A673 (cell line): ENCODE measurements at regions not wholly inside any gene's neighbourhood (a gene's known extent, or its start where the extent isn't known, plus 50 kb on each side); places are given as distances from the start of the nearest gene placed in this dataset.

Experiments used
- BruUV-seq: library from RNA; stranded (reverse); fragments of 400-500 nt; replicated peaks from 2 replicates; lab custom pipeline; 2021; lab: Mats Ljungman, UMichigan
- CTCF ChIA-PET: fragments of 300-600 bp; sonication (Branson Sonifier 250); formaldehyde crosslinking; loops from one replicate; lab custom pipeline; 2022; ENCODE audit warnings: antibody characterized with exemption; lab: Charles Lee
- POLR2A ChIA-PET: fragments of 300-600 bp; sonication (Branson Sonifier 250); formaldehyde crosslinking; loops from one replicate; lab custom pipeline; 2022; ENCODE audit warnings: antibody characterized with exemption; ENCODE audit not compliant: low non-redundant PET; lab: Charles Lee
- DNase-seq: peaks from one replicate; pipeline ENCODE4 v3.0.0-alpha.2; 2015; ENCODE audit warnings: low spot score
- H3K27ac ChIP-seq: fragments of 200-600 bp; sonication (generic); 2 replicates; pipeline ENCODE4 v1.5.1; 2016; ENCODE audit warnings: mixed run types, low read depth, mild to moderate bottlenecking, mixed read lengths, antibody characterized with exemption, low read length; ENCODE audit not compliant: poor library complexity, severe bottlenecking
- H3K27me3 ChIP-seq: fragments of 200-600 bp; sonication (generic); replicated peaks from 2 replicates; pipeline ENCODE4 v1.6.1; 2017; ENCODE audit warnings: mixed run types, low read depth, mild to moderate bottlenecking, mixed read lengths, antibody characterized with exemption, low read length; ENCODE audit not compliant: insufficient read depth, poor library complexity
- H3K36me3 ChIP-seq: fragments of 200-600 bp; sonication (generic); 2 replicates; pipeline ENCODE4 v1.6.1; 2016; ENCODE audit warnings: mixed run types, mild to moderate bottlenecking, mixed read lengths, antibody characterized with exemption, low read length; ENCODE audit not compliant: insufficient read depth, poor library complexity, severe bottlenecking
- H3K4me1 ChIP-seq: fragments of 200-600 bp; sonication (generic); 2 replicates; pipeline ENCODE4 v1.6.1; 2017; ENCODE audit warnings: mixed run types, mild to moderate bottlenecking, mixed read lengths, antibody characterized with exemption, low read length; ENCODE audit not compliant: insufficient read depth, poor library complexity, severe bottlenecking
- H3K4me3 ChIP-seq: fragments of 200-600 bp; sonication (generic); 2 replicates; pipeline ENCODE4 v1.5.1; 2016; ENCODE audit warnings: low read depth, mixed run types, mild to moderate bottlenecking, mixed read lengths, low read length; ENCODE audit not compliant: poor library complexity, severe bottlenecking
- H3K9me3 ChIP-seq: fragments of 200-600 bp; sonication (generic); 2 replicates; pipeline ENCODE4 v1.6.1; 2016; ENCODE audit warnings: mixed run types, low read depth, mild to moderate bottlenecking, mixed read lengths, antibody characterized with exemption, low read length; ENCODE audit not compliant: poor library complexity, severe bottlenecking
- EZH2 ChIP-seq: fragments of 200-600 bp; sonication (generic); IDR thresholded peaks from 2 replicates; pipeline ENCODE4 v1.6.1; 2017; ENCODE audit warnings: borderline replicate concordance, low read depth, mild to moderate bottlenecking, mixed read lengths, antibody characterized with exemption, low read length; ENCODE audit not compliant: poor library complexity, severe bottlenecking
- intact Hi-C: fragments of 100-400 bp; cut with micrococcal nuclease; formaldehyde crosslinking; loops from one replicate; pipeline ENCODE4 v1.10.0; 2022; ENCODE audit not compliant: unreplicated experiment
- TF ChIP-seq, protein P1 (sequence below): fragments of 300-800, 200-600 bp; sonication (generic); conservative IDR thresholded peaks from 2 replicates; pipeline ENCODE4 v1.5.1; 2017; ENCODE audit warnings: low read depth, mild to moderate bottlenecking, antibody characterized with exemption, low read length, moderate library complexity, mixed read lengths

DNA sequence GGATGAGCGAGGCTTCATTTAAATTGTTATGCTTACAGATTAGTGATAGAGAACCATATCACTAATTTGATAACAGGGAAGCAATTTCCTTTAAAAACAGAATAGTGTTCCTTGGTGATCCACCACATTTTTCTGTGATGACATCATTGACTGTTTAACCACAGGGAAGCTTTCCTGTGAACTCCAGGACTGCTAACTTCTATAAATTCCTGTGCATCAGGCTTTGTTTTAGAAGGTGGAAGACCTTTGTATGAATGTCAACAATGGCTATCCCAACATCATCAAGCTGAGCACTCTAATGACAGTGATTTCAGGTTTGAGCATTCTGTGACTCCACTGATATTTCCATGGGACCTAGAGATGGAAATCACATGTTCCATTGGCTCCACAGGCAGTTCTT, 177.1 kb downstream of the RMST start:
- no peak for DNase-seq
- Histone ChIP-seq H3K27ac (no peak overlapping the region), H3K4me1 (no peaks in the 10 kb centered on the region), H3K4me3 (no peak overlapping the region), H3K9me3 (no peaks in the 10 kb centered on the region), H3K27me3 (peaks cover 20% of the 10 kb centered on the region), H3K36me3 (no peaks in the 10 kb centered on the region)
- BruUV-seq: no TSS peak
- ChIA-PET POLR2A (no interaction called here), CTCF (no interaction called here)
- intact Hi-C loops: no loop called here
- TF ChIP-seq EZH2: no peak

GRCh38 chr12:97640826-97641225, 178.2 kb downstream of the RMST start:
- H3K36me3 ChIP-seq: no peaks in the 10 kb centered on the region
- intact Hi-C loops: no loop called here
- DNase-seq: no peak
- no peaks in the 10 kb centered on the region for H3K9me3 ChIP-seq
- no peaks in the 10 kb centered on the region for H3K4me1 ChIP-seq
- no peak overlapping the region for H3K4me3 ChIP-seq
- ChIA-PET CTCF (no interaction called here), POLR2A (no interaction called here)
- H3K27ac ChIP-seq: no peak overlapping the region
- no TSS peak for BruUV-seq
- peaks cover 20% of the 10 kb centered on the region for H3K27me3 ChIP-seq
- no peak for TF ChIP-seq EZH2
- TF ChIP-seq, protein P1, sequence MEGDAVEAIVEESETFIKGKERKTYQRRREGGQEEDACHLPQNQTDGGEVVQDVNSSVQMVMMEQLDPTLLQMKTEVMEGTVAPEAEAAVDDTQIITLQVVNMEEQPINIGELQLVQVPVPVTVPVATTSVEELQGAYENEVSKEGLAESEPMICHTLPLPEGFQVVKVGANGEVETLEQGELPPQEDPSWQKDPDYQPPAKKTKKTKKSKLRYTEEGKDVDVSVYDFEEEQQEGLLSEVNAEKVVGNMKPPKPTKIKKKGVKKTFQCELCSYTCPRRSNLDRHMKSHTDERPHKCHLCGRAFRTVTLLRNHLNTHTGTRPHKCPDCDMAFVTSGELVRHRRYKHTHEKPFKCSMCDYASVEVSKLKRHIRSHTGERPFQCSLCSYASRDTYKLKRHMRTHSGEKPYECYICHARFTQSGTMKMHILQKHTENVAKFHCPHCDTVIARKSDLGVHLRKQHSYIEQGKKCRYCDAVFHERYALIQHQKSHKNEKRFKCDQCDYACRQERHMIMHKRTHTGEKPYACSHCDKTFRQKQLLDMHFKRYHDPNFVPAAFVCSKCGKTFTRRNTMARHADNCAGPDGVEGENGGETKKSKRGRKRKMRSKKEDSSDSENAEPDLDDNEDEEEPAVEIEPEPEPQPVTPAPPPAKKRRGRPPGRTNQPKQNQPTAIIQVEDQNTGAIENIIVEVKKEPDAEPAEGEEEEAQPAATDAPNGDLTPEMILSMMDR: no peak

- Histone ChIP-seq H3K4me1 (no peaks in the 10 kb centered on the region), H3K27me3 (peaks cover 19% of the 10 kb centered on the region), H3K9me3 (no peaks in the 10 kb centered on the region), H3K36me3 (no peaks in the 10 kb centered on the region), H3K27ac (no peak overlapping the region), H3K4me3 (no peak overlapping the region)
- TF ChIP-seq, protein P1: no peak
- no peak for TF ChIP-seq EZH2
- intact Hi-C loops: no loop called here
- no peak for DNase-seq
- ChIA-PET POLR2A (no interaction called here), CTCF (no interaction called here)
- BruUV-seq: no TSS peak
Measured at GRCh38 chr12:97642911-97643310, 180.3 kb downstream of the RMST start.

DNA sequence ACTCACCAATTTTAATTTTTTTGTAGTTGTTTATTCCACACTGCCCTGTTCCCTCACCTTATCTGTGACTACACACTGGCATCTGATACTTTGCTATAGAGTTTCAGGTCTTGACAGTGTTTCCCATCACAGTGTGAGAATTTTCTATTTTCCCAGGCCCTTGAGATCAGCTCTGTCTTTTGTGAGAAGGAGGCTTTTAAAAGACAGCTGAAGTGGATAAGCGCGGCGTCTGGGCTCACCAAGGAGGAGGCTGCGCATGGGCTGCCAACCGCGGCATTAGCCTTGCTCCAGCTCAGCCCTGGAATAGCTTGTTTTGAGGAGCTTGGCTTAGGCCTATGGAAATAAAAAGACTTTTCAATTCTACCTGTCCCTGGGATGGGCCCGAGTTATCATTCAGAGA, 181.3 kb downstream of the RMST start:
- H3K36me3 ChIP-seq: no peaks in the 10 kb centered on the region
- no peak overlapping the region for H3K4me3 ChIP-seq
- H3K27ac ChIP-seq: no peak overlapping the region
- CTCF ChIA-PET: no interaction called here
- intact Hi-C loops: no loop called here
- BruUV-seq: no TSS peak
- no peaks in the 10 kb centered on the region for H3K9me3 ChIP-seq
- peaks cover 9% of the 10 kb centered on the region for H3K27me3 ChIP-seq
- no peaks in the 10 kb centered on the region for H3K4me1 ChIP-seq
- TF ChIP-seq, protein P1: no peak
- no peak for TF ChIP-seq EZH2
- POLR2A ChIA-PET: no interaction called here
- no peak for DNase-seq
